DND-41 (cell line): ENCODE measurements at regions not wholly inside any gene's neighbourhood (a gene's known extent, or its start where the extent isn't known, plus 50 kb on each side); places are given as distances from the start of the nearest gene placed in this dataset.

ENCODE experiments used
- EZH2 ChIP-seq: IDR thresholded peaks from 3 replicates; pipeline ENCODE4 v1.6.1; 2012; ENCODE audit warnings: borderline replicate concordance, low read depth, mild to moderate bottlenecking, moderate library complexity, low read length, inconsistent platforms; ENCODE audit not compliant: severe bottlenecking
- TF ChIP-seq, protein P1 (sequence below): IDR thresholded peaks from 2 replicates; pipeline ENCODE4 v1.5.1; 2012; ENCODE audit warnings: borderline replicate concordance, low read length, moderate library complexity, mild to moderate bottlenecking; ENCODE audit not compliant: poor library complexity, severe bottlenecking; ENCODE audit errors: extremely low read depth

DNA sequence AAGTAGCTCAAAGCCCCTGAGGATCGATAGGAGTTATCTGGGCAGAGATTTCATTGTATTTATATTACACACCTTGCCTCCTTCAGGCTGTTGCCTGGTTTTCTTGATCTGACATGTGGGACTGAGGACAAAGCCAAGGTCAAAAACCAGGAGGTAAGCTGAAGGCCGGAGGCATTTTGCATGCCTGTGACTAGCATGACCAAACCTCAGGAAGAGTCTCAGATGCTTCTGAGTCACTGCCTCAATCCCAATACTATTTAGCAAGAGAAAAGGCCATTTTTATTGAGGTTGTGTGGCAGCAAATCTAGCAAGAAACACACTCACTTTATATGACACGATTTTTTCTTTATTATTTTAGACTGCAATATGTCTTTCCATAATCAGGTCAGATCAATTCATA lies 968.1 kb downstream of the CDH11 start:
- TF ChIP-seq, protein P1, sequence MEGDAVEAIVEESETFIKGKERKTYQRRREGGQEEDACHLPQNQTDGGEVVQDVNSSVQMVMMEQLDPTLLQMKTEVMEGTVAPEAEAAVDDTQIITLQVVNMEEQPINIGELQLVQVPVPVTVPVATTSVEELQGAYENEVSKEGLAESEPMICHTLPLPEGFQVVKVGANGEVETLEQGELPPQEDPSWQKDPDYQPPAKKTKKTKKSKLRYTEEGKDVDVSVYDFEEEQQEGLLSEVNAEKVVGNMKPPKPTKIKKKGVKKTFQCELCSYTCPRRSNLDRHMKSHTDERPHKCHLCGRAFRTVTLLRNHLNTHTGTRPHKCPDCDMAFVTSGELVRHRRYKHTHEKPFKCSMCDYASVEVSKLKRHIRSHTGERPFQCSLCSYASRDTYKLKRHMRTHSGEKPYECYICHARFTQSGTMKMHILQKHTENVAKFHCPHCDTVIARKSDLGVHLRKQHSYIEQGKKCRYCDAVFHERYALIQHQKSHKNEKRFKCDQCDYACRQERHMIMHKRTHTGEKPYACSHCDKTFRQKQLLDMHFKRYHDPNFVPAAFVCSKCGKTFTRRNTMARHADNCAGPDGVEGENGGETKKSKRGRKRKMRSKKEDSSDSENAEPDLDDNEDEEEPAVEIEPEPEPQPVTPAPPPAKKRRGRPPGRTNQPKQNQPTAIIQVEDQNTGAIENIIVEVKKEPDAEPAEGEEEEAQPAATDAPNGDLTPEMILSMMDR = no peak
- no peak for TF ChIP-seq EZH2
